Pulmonary artery endothelial cell (primary cell): ENCODE measurements at regions not wholly inside any gene's neighbourhood (a gene's known extent, or its start where the extent isn't known, plus 50 kb on each side); places are given as distances from the start of the nearest gene placed in this dataset.

Source experiments
- DNase-seq: peaks from one replicate; pipeline ENCODE4 v3.0.0-alpha.2; 2011; ENCODE audit warnings: low read depth, low spot score

DNA sequence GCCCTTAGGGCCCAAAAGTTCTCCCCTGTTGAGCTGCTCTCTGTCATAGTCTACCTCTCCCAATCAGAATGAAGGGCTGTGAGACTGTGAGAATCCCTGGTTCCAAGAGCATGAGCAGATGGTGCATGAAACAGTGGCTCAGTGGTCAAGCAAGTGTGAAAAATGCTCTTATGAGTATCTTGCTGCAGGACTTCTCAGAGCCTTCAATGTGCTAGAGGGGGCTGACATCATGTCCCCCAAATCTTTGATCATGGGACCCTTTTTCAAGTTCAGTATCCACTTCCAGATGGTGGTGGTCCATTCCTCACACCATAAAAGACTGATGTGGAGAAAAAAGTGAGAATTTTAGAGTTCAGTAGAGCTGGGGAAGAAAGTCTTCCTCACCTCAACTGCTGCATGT is 265.3 kb upstream of the HABP2 start:
- no peak for DNase-seq

DNA sequence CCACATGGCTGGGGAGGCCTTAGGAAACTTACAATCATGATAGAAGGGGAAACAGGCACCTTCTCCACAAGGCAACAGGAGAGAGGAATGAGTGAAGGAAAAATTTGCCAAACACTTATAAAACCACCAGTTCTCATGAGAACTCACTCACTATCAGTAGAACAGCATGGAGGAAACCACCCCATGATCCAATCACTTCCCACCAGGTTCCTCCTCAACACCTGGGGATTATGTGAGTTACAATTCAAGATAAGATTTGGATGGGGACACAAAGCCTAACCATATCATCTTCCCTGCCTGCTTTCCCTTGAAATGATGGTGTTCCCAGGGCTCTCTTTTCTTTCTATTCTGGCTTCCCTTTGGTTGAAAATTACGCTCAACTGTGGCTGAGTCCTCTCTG is 262.7 kb upstream of the HABP2 start:
- DNase-seq: no peak

DNA sequence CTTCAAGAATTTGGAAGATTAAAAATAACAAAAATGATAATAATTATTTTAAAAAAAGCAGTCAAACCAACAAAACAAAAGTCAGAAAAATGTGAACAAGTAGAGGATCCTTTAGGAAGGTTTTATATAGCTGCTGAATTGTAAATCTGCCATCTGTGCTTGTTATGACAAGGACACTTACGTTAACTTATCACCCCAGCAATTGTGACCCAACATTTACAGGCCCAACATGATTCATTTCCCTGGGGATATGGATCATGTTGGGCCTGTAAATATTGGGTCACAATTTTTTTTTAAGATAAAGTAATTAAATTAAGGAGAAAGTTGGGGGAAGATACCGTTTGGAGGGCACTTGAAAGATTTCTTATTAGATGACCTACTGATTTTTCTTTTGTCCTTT is 261.4 kb upstream of the HABP2 start:
- DNase-seq: no peak

DNA sequence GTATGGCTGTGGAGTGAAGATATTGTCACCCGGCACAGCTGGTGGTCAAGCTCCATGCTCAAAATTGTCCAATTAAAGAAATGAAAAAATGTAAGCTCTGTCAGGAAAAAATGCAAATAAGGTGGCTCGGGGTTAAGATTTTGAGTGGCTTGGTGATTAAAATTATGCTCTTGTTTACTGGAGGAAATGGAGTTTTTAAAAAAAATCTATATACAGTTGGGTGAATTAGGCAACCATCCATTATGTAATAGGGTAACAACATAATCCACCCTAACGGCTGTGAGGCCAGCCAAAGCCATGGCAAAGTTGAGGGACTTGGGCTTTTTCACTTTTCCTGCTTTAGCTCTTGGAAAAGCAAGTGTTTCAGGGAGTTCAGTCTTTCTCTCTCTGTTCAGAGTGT is 260.8 kb upstream of the HABP2 start:
- no peak for DNase-seq

DNA sequence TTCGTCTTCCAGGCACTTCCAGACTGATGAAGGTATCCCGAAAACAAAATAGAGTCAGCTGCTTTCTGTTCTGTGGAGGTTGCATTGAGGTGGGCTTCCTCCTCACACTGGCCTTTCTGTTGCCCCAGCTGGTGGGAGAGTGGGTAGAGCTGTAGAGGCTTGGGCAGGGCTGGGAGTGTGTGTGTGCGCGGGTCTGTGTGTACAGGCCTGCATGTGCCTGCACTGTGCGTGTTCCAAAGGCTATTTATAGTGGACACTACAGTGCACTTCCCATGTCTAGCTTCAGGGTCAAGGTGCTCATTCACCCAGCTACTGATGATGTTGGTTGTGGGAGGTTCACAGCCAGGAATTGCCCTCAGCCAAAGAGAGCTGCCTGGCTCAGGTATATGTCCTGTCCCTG is 260.1 kb upstream of the HABP2 start:
- no peak for DNase-seq

DNA sequence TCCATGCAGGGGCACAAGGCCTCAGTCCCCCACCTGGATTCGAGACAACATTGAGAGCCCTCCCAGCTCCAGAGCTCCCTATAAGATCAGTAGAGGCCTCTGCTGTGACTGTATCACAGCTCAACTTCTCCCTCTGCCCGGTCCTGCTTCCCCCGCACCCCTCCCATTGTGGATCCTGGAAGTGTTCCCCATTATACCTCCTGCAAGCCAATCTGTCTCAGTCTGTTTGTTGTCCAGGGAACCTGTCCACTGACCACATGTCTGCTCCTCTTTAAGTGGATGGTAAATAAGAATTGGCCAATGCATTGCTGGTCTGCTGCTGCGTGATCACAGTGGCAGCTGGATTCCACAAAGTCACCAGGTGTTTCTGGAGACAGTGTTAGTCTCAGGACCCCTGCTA is 259.7 kb upstream of the HABP2 start:
- DNase-seq: no peak

DNA sequence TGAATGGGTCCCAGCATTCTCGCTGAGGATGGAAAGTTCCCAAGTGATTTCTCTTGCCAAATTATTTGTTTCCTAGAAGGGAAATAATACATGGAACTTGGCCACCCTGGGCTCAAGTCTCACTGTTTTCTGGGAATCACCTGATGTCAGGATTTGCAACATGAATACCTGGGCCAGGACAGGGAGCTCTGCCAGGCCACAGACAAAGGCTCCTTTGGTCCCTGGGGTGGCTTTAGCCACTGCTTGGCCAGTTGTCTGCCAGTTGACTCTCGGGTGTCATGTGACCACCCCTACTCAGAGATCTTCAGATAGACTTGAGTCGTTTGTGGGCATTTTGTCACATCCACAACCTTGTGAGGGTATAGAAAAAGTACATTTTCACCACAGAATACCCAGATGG is 258.0 kb upstream of the HABP2 start:
- no peak for DNase-seq

DNA sequence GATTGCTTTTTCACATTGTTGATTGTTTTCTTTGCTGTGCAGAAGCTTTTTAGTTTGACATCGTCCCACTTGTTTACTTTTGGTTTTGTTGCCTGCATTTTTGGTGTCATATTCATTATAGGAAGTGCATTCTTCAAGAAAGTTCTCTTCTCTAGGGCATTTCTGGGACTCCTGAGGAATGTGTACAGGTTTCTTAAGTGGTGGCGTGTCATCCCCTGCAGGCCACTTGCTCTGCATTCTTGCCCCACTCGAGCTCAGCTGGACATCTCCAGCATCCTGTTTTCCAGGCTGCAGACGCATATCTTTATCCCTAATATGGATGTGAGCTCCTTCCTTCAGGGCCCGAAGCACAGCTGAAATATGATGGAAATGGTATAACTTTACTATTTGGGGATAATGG is 255.6 kb upstream of the HABP2 start:
- no peak for DNase-seq

DNA sequence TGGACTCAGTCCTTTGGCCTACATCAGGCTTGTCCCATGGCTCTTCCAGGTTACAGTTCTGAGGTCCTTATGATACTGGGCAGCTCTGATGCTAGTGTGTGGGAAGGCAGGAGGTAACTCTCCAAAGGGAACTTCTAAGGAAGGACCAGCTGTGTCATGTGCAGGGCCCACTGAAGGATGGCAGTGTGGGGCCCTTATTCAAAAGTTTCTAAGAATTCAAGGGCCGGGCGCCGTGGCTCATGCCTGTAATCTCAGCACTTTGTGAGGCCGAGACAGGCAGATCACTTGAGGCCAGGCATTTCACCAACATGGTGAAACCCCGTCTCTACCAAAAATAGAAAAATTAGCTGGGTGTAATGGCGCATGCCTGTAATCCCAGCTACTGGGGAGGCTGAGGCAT is 254.2 kb upstream of the HABP2 start:
- no peak for DNase-seq

DNA sequence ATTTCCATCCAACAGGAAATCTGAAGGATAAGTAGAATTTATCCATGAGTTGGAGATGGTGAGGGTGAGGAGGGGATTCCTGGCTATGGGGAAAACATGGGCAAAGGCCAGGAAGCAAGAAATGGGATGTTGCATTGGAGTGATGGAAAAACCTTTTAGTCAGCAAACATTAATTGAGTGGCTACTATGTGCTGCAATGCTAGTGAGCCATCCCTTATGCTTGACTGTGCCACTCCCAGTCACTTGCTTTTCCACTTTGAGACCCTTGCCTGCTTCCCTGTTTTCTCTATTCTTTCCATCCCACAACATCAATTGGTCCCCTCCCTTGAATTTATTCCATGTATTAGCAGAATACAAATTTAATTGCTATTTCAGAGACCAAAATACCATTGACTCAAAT is 252.7 kb upstream of the HABP2 start:
- no peak for DNase-seq

DNA sequence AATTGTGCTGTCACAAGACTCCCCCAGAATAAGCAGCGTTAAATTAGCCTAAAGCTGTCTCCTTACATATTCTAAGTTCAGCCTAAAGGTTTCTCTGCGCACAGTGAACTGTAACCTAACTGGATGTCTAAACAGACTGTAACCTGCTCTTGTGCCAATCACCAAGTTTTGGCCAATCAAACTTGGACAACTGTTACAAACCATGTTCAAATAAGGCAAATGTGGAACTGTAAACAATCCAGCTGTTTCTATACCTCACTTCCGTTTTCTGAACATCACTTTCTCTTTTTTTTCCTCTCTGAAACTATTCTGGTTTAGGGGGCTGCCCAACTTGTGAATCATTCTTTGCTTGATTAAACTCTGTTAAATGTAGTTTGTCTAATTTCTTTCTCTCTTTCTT is 252.2 kb upstream of the HABP2 start:
- DNase-seq: no peak

DNA sequence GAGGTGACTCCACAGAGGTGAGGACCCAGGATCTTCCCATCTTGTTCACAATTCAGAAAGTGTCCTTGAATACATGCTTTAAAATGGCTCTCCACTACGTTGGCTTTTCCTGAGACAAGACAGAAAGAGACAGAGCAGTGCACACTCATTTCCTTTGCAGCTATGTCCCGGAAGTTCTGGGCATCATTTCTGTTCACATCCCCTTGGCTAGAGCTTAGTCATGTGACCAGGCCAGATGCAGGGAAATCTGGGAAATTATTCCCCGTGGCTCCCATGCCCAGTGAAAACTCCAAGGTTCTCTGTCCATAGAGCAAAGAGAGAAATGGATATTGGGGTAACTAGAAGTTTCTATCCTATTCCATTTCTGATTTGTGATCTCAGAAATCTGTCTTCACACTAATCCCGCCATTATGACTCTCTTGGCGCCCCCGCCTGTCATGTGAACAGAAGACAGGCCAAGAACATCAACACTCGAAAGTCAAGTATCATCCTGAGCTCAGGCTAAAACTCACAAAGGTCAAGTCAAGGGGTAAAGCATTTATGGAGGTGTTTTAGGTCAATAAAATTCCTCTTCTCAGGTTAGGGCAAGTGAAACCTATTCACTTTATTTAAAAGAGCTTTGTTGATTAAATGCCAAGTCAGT is 251.4 kb upstream of the HABP2 start:
- no peak for DNase-seq

DNA sequence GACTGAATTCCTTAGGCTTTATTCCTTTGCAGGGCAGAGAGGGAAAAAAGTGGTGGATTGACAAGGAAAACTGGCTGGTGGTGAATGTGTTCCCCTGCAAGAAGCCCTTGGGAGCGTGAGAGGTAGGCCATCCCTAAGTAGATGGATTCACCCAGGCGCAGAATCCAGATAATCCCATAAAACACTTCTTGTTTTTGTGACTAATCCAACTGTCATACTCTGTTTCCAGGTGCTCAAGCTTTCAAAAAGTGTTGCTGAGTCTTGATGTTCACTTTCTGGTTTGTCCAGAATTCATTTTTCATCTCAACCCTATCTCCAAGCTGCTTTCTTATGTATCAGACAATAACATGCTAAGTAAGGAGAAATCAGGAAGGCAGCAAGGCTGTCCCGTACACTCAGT is 250.8 kb upstream of the HABP2 start:
- no peak for DNase-seq

DNA sequence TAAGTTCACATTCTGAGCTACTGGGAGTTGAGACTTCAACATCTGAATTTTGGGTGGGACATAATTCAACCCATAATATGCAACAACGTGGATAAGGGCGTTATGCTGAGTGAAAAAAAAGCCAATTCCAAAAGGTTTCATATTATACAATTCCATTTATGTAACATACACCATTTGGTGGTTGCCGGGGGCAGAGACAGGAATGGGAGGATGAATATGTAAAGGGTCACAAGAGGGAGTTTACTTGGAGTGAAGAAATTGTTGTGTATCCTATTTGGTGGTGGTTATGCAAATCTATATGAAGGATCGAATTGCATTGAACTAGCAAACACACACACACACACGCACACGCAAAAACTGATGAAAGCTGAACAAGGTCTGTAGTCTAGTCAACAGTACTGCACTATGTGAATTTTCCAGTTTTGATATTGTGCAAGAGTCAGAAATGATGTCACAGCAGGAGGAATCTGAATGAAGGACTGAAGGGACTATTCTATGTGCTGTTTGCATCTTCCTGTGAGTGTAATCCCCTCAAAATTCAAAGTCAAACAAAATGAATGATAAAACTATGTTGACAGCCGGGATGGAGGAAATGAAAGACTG is 249.2 kb upstream of the HABP2 start:
- no peak for DNase-seq

DNA sequence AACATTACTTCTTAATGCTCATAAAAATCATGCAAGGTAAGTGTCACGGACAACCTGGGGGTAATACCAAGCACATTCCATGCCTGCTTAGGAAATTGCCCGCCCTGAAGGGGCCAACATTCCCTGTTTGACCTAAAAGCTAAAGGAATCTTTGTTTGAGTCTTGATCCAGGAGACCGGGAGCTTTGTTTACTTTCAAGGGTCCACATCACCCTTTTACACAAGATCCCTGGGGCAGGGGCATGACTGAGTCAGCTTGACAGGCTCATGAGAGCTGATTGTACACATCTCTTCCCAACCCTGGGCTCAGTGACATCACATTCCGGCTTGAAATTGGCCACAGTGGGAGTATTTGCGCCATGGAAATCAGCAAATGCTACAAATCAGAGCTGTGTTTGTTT is 248.1 kb upstream of the HABP2 start:
- DNase-seq: no peak

DNA sequence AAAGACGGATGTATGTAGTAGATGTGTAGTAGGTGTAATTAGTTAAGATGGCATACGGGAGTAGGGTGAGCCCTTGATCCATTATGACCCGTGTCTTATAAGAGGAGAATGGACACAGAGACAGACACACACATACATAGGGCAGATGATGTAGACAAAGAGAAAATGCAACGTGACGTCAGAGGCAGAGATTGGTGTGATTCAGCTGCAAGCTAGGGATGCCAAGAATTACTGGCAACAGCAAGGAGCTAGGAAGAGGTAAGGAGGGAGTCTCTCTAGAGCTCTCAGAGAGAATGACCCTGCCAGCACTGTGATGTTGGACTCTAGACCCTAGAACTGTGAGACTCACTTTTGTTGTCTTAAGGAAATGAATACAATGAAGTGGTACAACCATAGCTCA is 247.0 kb upstream of the HABP2 start:
- no peak for DNase-seq

DNA sequence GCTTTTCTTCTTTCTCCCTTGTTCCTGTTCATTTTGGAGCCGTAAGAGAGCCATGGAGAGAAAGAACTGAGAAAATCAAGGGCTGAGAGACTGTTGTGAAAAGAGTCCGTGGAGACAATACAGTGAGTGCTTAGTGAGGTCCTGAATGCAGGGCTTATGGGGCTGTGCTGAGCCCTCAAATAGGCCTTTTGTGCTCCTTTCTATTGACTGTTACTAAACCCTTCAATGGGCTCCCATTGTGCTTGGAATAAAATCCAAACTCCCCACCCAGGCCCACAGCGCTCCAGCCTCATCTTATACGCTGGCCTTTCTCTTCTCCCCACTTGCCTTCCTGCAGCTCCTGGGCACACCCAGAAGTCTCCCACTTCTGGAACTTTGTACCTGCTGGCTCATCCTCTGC is 243.1 kb upstream of the HABP2 start:
- DNase-seq: no peak

DNA sequence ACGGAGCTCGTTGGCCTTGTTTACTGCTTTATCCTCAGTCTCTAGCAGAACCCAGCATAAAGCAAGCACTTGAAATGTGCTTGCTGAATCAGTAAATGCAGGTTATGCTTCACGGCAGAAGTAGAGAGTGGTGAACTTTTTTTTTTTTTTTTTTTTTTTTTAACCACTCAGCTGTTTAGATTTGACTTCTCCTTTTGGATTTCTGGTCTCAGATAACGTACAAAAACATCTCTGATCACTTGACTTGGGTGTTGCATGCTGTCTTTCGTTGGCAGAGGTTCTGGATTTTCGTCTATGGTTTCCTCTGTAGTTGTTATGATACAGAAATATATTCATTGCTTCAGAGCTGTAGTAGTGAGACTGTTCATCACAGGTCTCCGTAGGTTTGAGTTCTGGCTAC is 242.5 kb upstream of the HABP2 start:
- DNase-seq: no peak

DNA sequence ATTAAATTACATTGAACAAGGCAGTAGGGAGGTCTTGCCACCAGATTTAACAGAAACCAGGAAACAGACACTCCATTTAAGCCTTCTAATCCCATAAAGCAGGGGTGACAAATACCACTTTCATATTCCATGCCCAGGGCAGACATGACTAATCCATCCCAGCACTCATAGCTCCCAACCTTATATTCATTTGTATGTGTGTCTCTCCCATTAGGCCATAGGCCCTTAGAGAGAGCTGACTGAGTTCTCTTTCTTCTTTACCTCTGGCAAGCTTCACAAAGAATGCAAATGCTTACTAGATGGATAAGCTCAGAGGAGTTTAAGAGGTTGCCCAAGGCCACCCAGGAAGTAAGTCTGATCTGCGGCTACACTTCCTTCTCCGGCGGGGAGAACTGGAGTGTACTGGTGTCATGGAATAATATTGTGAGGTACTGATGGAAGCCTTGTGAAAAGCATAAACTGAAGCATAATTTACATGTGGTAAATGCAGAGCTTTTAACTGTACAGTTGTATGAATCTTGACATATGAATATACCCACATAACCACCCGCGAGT is 239.7 kb upstream of the HABP2 start:
- DNase-seq: no peak

DNA sequence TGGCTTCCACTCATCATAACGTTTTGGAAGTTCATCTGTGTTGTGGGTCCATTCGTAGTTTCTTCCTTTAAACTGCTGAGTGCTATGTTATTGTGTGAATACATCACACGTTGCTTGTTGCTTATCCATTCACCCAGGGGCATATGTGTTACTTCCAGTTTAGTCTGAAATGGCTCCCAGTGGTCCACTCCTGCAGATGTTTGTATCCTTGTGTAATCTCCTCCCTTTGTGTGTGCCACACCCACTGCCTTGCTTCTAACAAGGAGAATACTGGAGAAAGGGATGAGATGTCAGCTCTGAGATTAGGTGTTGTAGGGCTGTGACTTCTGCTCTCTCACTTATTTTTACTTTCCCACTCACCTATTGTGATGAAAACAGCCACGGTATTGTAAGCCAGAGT is 239.1 kb upstream of the HABP2 start:
- DNase-seq: no peak

DNA sequence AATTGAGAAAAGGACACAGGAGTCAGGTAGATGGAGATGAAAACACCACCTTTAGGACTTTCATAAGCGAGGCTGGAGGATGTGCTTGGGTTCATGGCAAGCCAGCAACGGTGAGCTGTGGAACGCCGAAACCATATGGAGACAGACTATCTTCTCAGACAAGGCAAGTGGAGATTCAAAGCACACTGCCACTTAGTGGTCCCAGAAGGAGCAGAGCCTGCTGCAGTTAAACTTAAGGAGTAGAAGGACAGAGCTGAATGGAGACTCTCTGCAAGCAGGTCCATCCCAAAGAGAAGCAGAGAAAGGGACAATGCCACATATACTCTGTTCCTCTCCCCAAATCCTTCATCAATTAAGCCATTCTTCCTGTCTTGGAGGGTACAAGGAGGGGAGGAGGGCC is 236.3 kb upstream of the HABP2 start:
- no peak for DNase-seq

DNA sequence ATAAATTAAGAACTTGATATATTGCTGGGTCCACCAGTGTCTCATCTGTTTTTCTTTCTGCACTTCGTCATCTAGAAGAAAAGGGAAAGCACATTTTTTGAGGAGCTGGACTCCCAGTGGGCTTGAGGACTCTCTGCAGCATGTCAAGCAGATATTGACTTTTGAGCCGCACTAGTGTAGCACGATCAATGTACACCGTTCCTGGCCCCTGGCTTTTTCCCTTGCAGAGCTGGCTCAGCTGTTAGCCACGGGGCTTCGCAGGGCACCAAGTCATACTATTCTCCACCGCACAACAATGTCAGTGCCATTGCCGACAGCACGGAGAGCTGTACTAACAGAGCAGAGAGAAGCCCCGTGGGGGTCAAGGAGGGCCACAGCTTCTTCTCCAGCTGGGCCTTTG is 235.4 kb upstream of the HABP2 start:
- no peak for DNase-seq

DNA sequence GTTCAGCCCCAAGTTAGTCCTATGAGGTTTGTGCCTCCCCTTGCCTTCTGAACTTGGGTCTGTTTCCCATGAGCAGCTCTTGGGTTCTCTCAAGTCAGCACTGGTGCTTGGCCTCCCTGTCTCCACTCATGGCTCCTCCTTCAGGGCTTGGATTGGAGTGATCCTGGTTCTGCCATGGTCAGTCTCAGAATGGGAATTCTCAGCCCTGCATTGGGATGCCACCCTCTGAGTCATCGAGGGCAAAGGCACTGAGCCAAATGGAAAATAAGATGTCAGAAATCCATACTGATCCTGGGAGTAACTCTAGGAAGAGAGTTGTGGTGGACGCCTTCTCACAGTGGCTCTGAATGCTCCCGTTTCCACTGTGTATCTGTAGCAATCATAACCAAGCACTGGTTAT is 233.4 kb upstream of the HABP2 start:
- no peak for DNase-seq

DNA sequence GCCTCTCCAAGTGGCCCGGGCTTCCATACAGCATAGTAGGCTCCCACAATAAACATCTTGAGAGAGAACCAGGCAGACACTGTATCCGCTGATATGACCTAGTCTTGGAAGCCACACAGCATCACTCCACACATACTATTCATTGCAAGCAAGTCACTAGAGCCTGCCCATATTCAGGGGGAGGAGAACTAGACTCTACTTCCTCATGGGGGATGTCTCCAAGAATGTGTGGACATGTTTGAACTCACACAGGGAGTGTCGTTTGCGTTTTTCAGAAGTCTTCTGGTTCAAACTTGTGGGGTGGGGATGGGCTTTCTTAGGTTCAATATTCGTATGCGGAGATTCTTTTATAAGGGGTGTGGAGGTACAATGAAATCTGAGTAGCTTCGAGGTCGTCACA is 232.6 kb upstream of the HABP2 start:
- DNase-seq: no peak
